Testis (tissue), 2 donors: ENCODE measurements at regions not wholly inside any gene's neighbourhood (a gene's known extent, or its start where the extent isn't known, plus 50 kb on each side); places are given as distances from the start of the nearest gene placed in this dataset.
A peak's percentile ranks its signal among the peaks of the same experiment; 100 is the strongest.

Source experiments
- DNase-seq: peaks from one replicate; pipeline ENCODE4 v3.0.0-alpha.2; 2019
- H3K27ac ChIP-seq, 2 donors: fragments of 200-600 bp; sonication (generic); one replicate each; pipeline ENCODE4 v1.5.1; 2019
- H3K27me3 ChIP-seq: fragments of 200-600 bp; sonication (generic); one replicate; pipeline ENCODE4 v1.5.1; 2019
- H3K36me3 ChIP-seq: fragments of 200-600 bp; sonication (generic); one replicate; pipeline ENCODE4 v1.5.1; 2017; ENCODE audit warnings: low read depth; ENCODE audit errors: missing control alignments
- H3K4me1 ChIP-seq: fragments of 200-600 bp; sonication (generic); one replicate; pipeline ENCODE4 v1.5.1; 2019
- H3K4me3 ChIP-seq, 2 donors: fragments of 200-600 bp; sonication (generic); one replicate each; pipeline ENCODE4 v1.5.1; 2017 to 2019
- H3K9me3 ChIP-seq: fragments of 200-600 bp; sonication (generic); one replicate; pipeline ENCODE4 v1.5.1; 2017
- CTCF ChIP-seq, 3 experiments: fragments of 450-650 bp in 2 of 3; fragments of 200-600 bp in 1 of 3; sonication (generic) in 1 of 3; IDR thresholded peaks; one replicate each; pipeline ENCODE4 v1.5.1; 2016 to 2019; ENCODE audit warnings: antibody characterized with exemption in 3 of 3, mild to moderate bottlenecking in 2 of 3, moderate library complexity in 1 of 3
- POLR2A ChIP-seq: fragments of 450-650 bp; IDR thresholded peaks from one replicate; pipeline ENCODE4 v1.6.1; 2017; ENCODE audit warnings: antibody characterized with exemption, mild to moderate bottlenecking, moderate library complexity
- WGBS, 2 donors: methylation state at CpG; one replicate each; pipeline ENCODE4 v1.1.5; 2018; 5-methylcytosine and 5-hydroxymethylcytosine counted together
- intact Hi-C: fragments of 100-400 bp; cut with DNase I; formaldehyde crosslinking; loops from one replicate; pipeline ENCODE4 v1.15.1; 2023; ENCODE audit warnings: low total_unique reads

GRCh38 chr5:105639068-105639467, 2031.7 kb downstream of the EFNA5 start:
- no peaks in the 10 kb centered on the region for H3K36me3 ChIP-seq
- H3K27ac ChIP-seq: no peak overlapping the region
- 46 to 61% methylated on average over 9 of the region's 9 CpGs for WGBS, 2 donors
- TF ChIP-seq POLR2A: no peak
- no peak for TF ChIP-seq CTCF (IDR thresholded peaks at IDR 0.05)
- H3K27me3 ChIP-seq: no peaks in the 10 kb centered on the region
- no peaks in the 10 kb centered on the region for H3K9me3 ChIP-seq
- intact Hi-C loops: no loop called here
- no peak for DNase-seq
- H3K4me3 ChIP-seq: peak overlapping the region in 1 of 2 donors; percentile 21
- H3K4me1 ChIP-seq: no peaks in the 10 kb centered on the region

- no peaks in the 10 kb centered on the region for H3K4me1 ChIP-seq
- 63 to 79% methylated on average over 2 of the region's 2 CpGs for WGBS, 2 donors
- intact Hi-C loops: no loop called here
- no peaks in the 10 kb centered on the region for H3K36me3 ChIP-seq
- TF ChIP-seq CTCF (IDR thresholded peaks at IDR 0.05): no peak
- no peak for TF ChIP-seq POLR2A
- no peak overlapping the region for H3K27ac ChIP-seq
- no peaks in the 10 kb centered on the region for H3K9me3 ChIP-seq
- H3K4me3 ChIP-seq: no peak overlapping the region
- H3K27me3 ChIP-seq: no peaks in the 10 kb centered on the region
- DNase-seq: no peak
These were observed 2032.3 kb downstream of the EFNA5 start for GRCh38 chr5:105638437-105638836.

GRCh38 chr5:105632043-105632442, 2038.7 kb downstream of the EFNA5 start:
- no peaks in the 10 kb centered on the region for H3K4me1 ChIP-seq
- WGBS, 2 donors: 80 to 86% methylated on average over 2 of the region's 2 CpGs
- no peaks in the 10 kb centered on the region for H3K9me3 ChIP-seq
- no peak overlapping the region for H3K27ac ChIP-seq
- no peaks in the 10 kb centered on the region for H3K36me3 ChIP-seq
- TF ChIP-seq POLR2A (no peak), CTCF (IDR thresholded peaks at IDR 0.05) (no peak)
- intact Hi-C loops: no loop called here
- H3K27me3 ChIP-seq: no peaks in the 10 kb centered on the region
- no peak overlapping the region for H3K4me3 ChIP-seq
- no peak for DNase-seq

GRCh38 chr5:105630803-105631202, 2039.9 kb downstream of the EFNA5 start:
- Histone ChIP-seq H3K4me3 (no peak overlapping the region), H3K27ac (no peak overlapping the region), H3K9me3 (no peaks in the 10 kb centered on the region), H3K27me3 (no peaks in the 10 kb centered on the region), H3K36me3 (no peaks in the 10 kb centered on the region), H3K4me1 (no peaks in the 10 kb centered on the region)
- intact Hi-C loops: no loop called here
- TF ChIP-seq CTCF (IDR thresholded peaks at IDR 0.05): no peak
- TF ChIP-seq POLR2A: no peak
- WGBS, 2 donors: 66 to 72% methylated on average over 3 of the region's 3 CpGs
- DNase-seq: no peak

DNA sequence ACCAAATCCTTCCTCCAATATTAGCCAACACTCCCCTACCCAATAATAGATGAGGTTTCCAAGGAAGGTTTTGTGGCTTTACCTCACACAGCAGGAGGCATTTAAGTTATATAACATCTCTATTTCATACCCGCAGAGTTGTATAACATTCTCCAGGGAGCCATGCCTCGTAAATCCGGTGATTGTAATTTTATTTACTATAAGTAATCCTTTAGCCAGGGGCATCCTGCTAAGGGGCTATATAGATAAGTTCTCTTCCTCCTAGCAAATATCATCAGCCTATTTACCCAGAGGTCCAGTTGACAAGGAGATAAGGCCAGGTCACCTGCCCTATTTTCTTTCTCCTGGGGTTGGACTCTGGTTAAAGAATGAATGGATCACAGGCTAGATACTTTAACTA, 2051.0 kb downstream of the EFNA5 start:
- H3K4me3 ChIP-seq: no peak overlapping the region
- WGBS, 2 donors: 97 to 98% methylated on average over 3 of the region's 3 CpGs
- H3K27ac ChIP-seq: no peak overlapping the region
- no peak for DNase-seq
- intact Hi-C loops: no loop called here
- H3K27me3 ChIP-seq: no peaks in the 10 kb centered on the region
- H3K36me3 ChIP-seq: no peaks in the 10 kb centered on the region
- no peaks in the 10 kb centered on the region for H3K9me3 ChIP-seq
- H3K4me1 ChIP-seq: no peaks in the 10 kb centered on the region
- TF ChIP-seq CTCF (IDR thresholded peaks at IDR 0.05): no peak
- no peak for TF ChIP-seq POLR2A
